ENCODE measurements at regions not wholly inside any gene's neighbourhood (a gene's known extent, or its start where the extent isn't known, plus 50 kb on each side); places are given as distances from the start of the nearest gene placed in this dataset.
A peak's percentile ranks its signal among the peaks of the same experiment; 100 is the strongest.

DNA sequence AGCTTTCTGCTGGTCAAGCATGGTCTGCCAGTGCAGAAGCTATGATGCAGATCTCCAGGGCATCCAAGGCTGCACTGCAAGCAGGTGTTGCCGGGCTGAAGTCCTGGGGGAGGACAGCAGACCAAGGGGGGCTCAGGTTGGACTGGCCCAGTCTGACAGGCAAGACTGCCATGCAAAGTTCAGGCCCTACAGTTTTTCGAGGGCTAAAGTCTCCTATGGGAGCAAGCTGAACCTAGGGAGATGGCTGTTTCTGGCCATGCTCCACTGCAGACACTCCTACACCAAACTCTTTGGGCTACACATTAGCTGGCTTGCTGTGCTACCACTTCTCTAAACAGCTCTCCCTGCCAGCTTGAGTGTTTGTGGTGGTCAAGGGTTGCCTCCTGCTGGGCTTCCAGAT, 130.0 kb upstream of the SYNCRIP start:
- H3K27me3 ChIP-seq (ENCODE audit: insufficient read depth, low read length) = no peaks in the 10 kb centered on the region
- Mint-ChIP-seq H3K27me3 (peaks cover 9 to 18% of the 10 kb centered on the region in 2 donors), H3K4me1 (no peaks in the 10 kb centered on the region), H3K27ac (no peak overlapping the region), H3K9me3 (peaks cover 0 to 15% (median 7%) of the 10 kb centered on the region in 8 donors), H3K36me3 (no peaks in the 10 kb centered on the region), H3K4me3 (no peak overlapping the region)
- no peak for DNase-seq
- H3K4me3 ChIP-seq (ENCODE audit: low read length in 2 of 2) = no peak overlapping the region
- intact Hi-C loops (cut with micrococcal nuclease) = no loop called here
- H3K36me3 ChIP-seq (ENCODE audit: insufficient read depth, low read length) = no peaks in the 10 kb centered on the region
- no peaks in the 10 kb centered on the region for H3K4me1 ChIP-seq (ENCODE audit: insufficient read depth, low read length)
- H3K9me3 ChIP-seq (ENCODE audit: control insufficient read depth in 1 of 2, low read length in 2 of 2) = no peaks in the 10 kb centered on the region
- H3K27ac ChIP-seq (ENCODE audit: low read depth, low read length) = no peak overlapping the region
- ChIA-PET POLR2A (ENCODE audit: partially characterized antibody) (no interaction called here), CTCF (ENCODE audit: partially characterized antibody) (no interaction called here)

DNA sequence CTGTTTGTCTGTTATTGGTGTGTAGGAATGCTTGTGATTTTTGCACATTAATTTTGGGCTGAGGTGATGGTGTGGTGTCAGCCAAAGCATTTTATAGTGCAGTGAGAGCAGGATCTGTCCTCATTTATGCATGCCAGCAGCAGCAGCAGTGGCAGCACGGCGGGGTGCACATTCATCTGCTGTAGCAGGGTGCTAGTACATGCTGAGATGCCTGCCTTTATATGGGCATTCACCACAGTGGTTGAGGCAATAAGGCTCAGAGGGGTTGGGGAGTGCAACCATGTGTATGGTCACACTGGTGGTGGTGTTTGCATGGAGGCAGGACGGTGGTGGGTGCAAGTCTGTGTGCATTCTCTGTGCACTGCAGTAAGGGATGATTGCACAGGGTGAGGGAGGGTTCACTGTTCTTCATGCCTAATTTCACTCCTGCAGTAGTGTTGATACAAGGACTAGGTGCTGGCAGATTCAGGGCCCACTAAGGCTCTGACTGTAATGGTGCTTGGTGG, 129.3 kb upstream of the SYNCRIP start:
- Mint-ChIP-seq H3K4me3 (no peak overlapping the region), H3K36me3 (no peaks in the 10 kb centered on the region), H3K9me3 (peaks cover 0 to 11% (median 2%) of the 10 kb centered on the region in 8 donors), H3K4me1 (no peaks in the 10 kb centered on the region), H3K27me3 (peaks cover 9 to 18% of the 10 kb centered on the region in 2 donors), H3K27ac (no peak overlapping the region)
- Histone ChIP-seq H3K9me3 (ENCODE audit: control insufficient read depth in 1 of 2, low read length in 2 of 2) (no peaks in the 10 kb centered on the region), H3K36me3 (ENCODE audit: insufficient read depth, low read length) (no peaks in the 10 kb centered on the region), H3K27me3 (ENCODE audit: insufficient read depth, low read length) (no peaks in the 10 kb centered on the region), H3K27ac (ENCODE audit: low read depth, low read length) (no peak overlapping the region), H3K4me1 (ENCODE audit: insufficient read depth, low read length) (no peaks in the 10 kb centered on the region), H3K4me3 (ENCODE audit: low read length in 2 of 2) (no peak overlapping the region)
- POLR2A ChIA-PET (ENCODE audit: partially characterized antibody) = no interaction called here
- intact Hi-C loops (cut with micrococcal nuclease) = no loop called here
- CTCF ChIA-PET (ENCODE audit: partially characterized antibody) = no interaction called here
- DNase-seq = no peak

DNA sequence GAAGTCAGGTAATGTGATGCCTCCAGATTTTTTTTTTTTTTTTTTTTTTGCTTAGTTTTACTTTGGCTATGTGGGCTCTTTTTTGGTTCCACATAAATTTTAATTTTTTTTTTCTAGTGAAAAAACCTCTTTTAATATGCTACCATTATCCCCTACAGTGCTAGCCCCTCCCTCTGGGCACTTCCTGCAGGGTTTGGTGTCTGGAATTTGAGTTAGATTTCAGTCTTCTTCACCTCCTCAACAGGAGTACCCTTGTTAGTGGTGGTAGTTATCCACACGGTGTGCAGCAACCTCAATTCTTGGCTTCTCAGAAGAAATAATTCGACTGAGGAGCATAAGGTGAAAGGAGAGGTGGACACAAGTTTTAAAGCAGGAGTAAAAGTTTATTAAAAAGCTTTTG, 128.8 kb upstream of the SYNCRIP start:
- Mint-ChIP-seq H3K4me3 (no peak overlapping the region), H3K4me1 (no peaks in the 10 kb centered on the region), H3K9me3 (peaks cover 0 to 6% (median 0%) of the 10 kb centered on the region in 8 donors), H3K27ac (no peak overlapping the region), H3K27me3 (peaks cover 8 to 18% of the 10 kb centered on the region in 2 donors), H3K36me3 (no peaks in the 10 kb centered on the region)
- intact Hi-C loops (cut with micrococcal nuclease) = no loop called here
- no peak overlapping the region for H3K4me3 ChIP-seq (ENCODE audit: low read length in 2 of 2)
- H3K4me1 ChIP-seq (ENCODE audit: insufficient read depth, low read length) = no peaks in the 10 kb centered on the region
- CTCF ChIA-PET (ENCODE audit: partially characterized antibody) = no interaction called here
- H3K27ac ChIP-seq (ENCODE audit: low read depth, low read length) = no peak overlapping the region
- POLR2A ChIA-PET (ENCODE audit: partially characterized antibody) = no interaction called here
- H3K36me3 ChIP-seq (ENCODE audit: insufficient read depth, low read length) = no peaks in the 10 kb centered on the region
- no peaks in the 10 kb centered on the region for H3K27me3 ChIP-seq (ENCODE audit: insufficient read depth, low read length)
- DNase-seq = no peak
- no peaks in the 10 kb centered on the region for H3K9me3 ChIP-seq (ENCODE audit: control insufficient read depth in 1 of 2, low read length in 2 of 2)

DNA sequence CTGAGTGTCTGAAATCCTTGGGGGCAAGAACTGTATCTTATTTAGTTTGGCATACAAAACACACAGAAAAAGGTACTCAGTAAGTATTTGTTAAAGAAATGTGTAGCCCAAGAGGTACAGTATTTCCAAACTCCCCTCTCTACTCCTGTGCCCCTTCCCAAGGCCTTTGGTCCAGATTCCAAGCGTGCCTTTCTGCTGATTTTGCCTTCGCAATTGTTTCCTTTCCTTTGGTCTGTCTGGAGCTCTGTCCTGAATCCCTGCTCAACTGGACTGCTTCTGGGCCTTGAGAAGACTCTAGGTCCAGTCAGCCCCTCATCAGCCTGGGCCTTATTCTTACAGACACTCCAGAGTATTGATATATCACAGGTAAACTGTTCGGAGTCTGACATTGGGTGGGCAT, 122.2 kb upstream of the SYNCRIP start:
- CTCF ChIA-PET (ENCODE audit: partially characterized antibody) = no interaction called here
- Histone ChIP-seq H3K27me3 (ENCODE audit: insufficient read depth, low read length) (no peaks in the 10 kb centered on the region), H3K4me1 (ENCODE audit: insufficient read depth, low read length) (no peaks in the 10 kb centered on the region), H3K4me3 (ENCODE audit: low read length in 2 of 2) (no peak overlapping the region), H3K27ac (ENCODE audit: low read depth, low read length) (no peak overlapping the region), H3K9me3 (ENCODE audit: control insufficient read depth in 1 of 2, low read length in 2 of 2) (no peaks in the 10 kb centered on the region), H3K36me3 (ENCODE audit: insufficient read depth, low read length) (no peaks in the 10 kb centered on the region)
- intact Hi-C loops (cut with micrococcal nuclease) = no loop called here
- POLR2A ChIA-PET (ENCODE audit: partially characterized antibody) = no interaction called here
- Mint-ChIP-seq H3K27me3 (peaks cover 12 to 16% of the 10 kb centered on the region in 2 donors), H3K4me1 (no peaks in the 10 kb centered on the region), H3K27ac (no peak overlapping the region), H3K4me3 (no peak overlapping the region), H3K36me3 (no peaks in the 10 kb centered on the region), H3K9me3 (no peaks in the 10 kb centered on the region)
- no peak for DNase-seq

GRCh38 chr6:85756982-85757381, 114.3 kb upstream of the SYNCRIP start:
- Mint-ChIP-seq H3K27me3 (peaks cover 6 to 7% of the 10 kb centered on the region in 2 donors), H3K36me3 (no peaks in the 10 kb centered on the region), H3K9me3 (no peaks in the 10 kb centered on the region), H3K4me3 (no peak overlapping the region), H3K4me1 (no peaks in the 10 kb centered on the region), H3K27ac (no peak overlapping the region)
- DNase-seq = no peak
- H3K27me3 ChIP-seq (ENCODE audit: insufficient read depth, low read length) = no peaks in the 10 kb centered on the region
- intact Hi-C loops (cut with micrococcal nuclease) = no loop called here
- H3K4me1 ChIP-seq (ENCODE audit: insufficient read depth, low read length) = no peaks in the 10 kb centered on the region
- ChIA-PET CTCF (ENCODE audit: partially characterized antibody) (no interaction called here), POLR2A (ENCODE audit: partially characterized antibody) (no interaction called here)
- no peaks in the 10 kb centered on the region for H3K36me3 ChIP-seq (ENCODE audit: insufficient read depth, low read length)
- H3K27ac ChIP-seq (ENCODE audit: low read depth, low read length) = no peak overlapping the region
- no peaks in the 10 kb centered on the region for H3K9me3 ChIP-seq (ENCODE audit: control insufficient read depth in 1 of 2, low read length in 2 of 2)
- no peak overlapping the region for H3K4me3 ChIP-seq (ENCODE audit: low read length in 2 of 2)

DNA sequence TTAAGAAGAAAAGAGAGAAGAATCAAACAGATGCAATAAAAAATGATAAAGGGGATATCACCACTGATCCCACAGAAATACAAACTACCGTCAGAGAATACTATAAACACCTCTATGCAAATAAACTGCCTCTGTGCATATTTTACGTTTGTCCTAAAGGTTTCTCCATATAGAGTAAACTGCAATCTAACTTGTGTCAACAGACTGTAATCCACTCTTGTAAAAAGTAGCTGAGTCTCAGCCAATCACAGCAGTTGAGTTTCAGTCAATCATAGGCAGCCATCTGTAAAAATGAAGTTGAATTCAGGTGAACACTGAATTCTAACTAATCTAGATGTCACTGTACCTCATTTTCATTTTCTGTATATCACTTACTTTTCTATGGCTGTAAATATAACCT, 112.2 kb upstream of the SYNCRIP start:
- peaks cover 3% of the 10 kb centered on the region in 2 donors for H3K27me3 Mint-ChIP-seq
- DNase-seq = no peak
- Histone ChIP-seq H3K27me3 (ENCODE audit: insufficient read depth, low read length) (no peaks in the 10 kb centered on the region), H3K36me3 (ENCODE audit: insufficient read depth, low read length) (no peaks in the 10 kb centered on the region), H3K4me1 (ENCODE audit: insufficient read depth, low read length) (no peaks in the 10 kb centered on the region), H3K4me3 (ENCODE audit: low read length in 2 of 2) (no peak overlapping the region), H3K9me3 (ENCODE audit: control insufficient read depth in 1 of 2, low read length in 2 of 2) (no peaks in the 10 kb centered on the region), H3K27ac (ENCODE audit: low read depth, low read length) (no peak overlapping the region)
- H3K4me1 Mint-ChIP-seq = no peaks in the 10 kb centered on the region
- ChIA-PET CTCF (ENCODE audit: partially characterized antibody) (no interaction called here), POLR2A (ENCODE audit: partially characterized antibody) (no interaction called here)
- H3K27ac Mint-ChIP-seq = no peak overlapping the region
- intact Hi-C loops (cut with micrococcal nuclease) = no loop called here
- H3K36me3 Mint-ChIP-seq = no peaks in the 10 kb centered on the region
- H3K4me3 Mint-ChIP-seq = no peak overlapping the region
- no peaks in the 10 kb centered on the region for H3K9me3 Mint-ChIP-seq

DNA sequence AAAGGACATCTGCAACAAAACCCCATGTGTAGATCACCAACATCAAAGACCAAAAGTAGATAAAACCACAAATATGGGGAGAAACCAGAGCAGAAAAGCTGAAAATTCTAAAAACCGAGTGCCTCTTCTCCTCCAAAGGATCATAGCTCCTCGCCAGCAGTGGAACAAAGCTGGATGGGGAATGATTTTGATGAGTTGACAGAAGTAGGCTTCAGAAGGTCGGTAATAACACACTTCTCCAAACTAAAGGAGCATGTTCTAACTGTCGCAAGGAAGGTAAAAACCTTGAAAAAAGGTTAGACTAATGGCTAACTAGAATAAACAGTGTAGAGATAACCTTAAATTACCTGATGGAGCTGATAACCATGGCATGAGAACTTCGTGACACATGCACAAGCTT, 109.9 kb upstream of the SYNCRIP start:
- Histone ChIP-seq H3K36me3 (ENCODE audit: insufficient read depth, low read length) (no peaks in the 10 kb centered on the region), H3K4me3 (ENCODE audit: low read length in 2 of 2) (no peak overlapping the region), H3K27ac (ENCODE audit: low read depth, low read length) (no peak overlapping the region), H3K9me3 (ENCODE audit: control insufficient read depth in 1 of 2, low read length in 2 of 2) (no peaks in the 10 kb centered on the region), H3K27me3 (ENCODE audit: insufficient read depth, low read length) (no peaks in the 10 kb centered on the region), H3K4me1 (ENCODE audit: insufficient read depth, low read length) (no peaks in the 10 kb centered on the region)
- DNase-seq = no peak
- Mint-ChIP-seq H3K36me3 (no peaks in the 10 kb centered on the region), H3K27me3 (peaks cover 4 to 6% of the 10 kb centered on the region in 2 donors), H3K4me3 (no peak overlapping the region), H3K9me3 (peaks cover 0 to 3% (median 0%) of the 10 kb centered on the region in 8 donors), H3K4me1 (no peaks in the 10 kb centered on the region), H3K27ac (peak overlapping the region in 1 of 7 donors; percentile 29)
- ChIA-PET POLR2A (ENCODE audit: partially characterized antibody) (no interaction called here), CTCF (ENCODE audit: partially characterized antibody) (no interaction called here)
- intact Hi-C loops (cut with micrococcal nuclease) = no loop called here
